ENCODE measurements at regions not wholly inside any gene's neighbourhood (a gene's known extent, or its start where the extent isn't known, plus 50 kb on each side); places are given as distances from the start of the nearest gene placed in this dataset.
"Not testable (repeated sequence)": the region's sequence is repeated elsewhere in the genome, so short reads cannot be mapped to it uniquely, and the experiment has no call there.

DNA sequence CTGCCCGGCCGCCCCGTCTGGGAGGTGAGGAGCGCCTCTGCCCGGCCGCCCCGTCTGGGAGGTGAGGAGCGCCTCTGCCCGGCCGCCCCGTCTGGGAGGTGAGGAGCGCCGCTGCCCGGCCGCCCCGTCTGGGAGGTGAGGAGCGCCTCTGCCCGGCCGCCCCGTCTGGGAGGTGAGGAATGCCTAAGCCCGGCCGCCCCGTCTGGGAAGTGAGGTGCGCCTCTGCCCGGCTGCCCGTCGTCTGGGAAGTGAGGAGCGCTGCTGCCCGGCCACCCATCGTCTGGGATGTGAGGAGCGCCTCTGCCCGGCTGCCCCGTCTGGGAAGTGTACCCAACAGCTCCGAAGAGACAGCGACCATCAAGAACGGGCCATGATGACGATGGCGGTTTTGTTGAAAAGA, 136.6 kb upstream of the PROKR2 start:
- DNase-seq (ENCODE audit: low read depth in 3 of 3): not testable (repeated sequence)

DNA sequence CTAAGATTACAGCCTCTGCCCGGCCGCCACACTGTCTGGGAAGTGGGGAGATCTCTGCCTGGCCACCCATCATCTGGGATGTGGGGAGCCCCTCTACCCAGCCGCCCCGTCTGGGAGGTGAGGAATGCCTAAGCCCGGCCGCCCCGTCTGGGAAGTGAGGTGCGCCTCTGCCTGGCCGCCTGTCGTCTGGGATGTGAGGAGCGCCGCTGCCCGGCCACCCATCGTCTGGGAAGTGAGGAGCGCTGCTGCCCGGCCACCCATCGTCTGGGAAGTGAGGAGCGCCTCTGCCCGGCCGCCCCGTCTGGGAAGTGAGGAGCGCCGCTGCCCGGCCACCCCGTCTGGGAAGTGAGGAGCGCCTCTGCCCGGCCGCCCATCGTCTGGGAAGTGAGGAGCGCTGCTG, 135.9 kb upstream of the PROKR2 start:
- not testable (repeated sequence) for DNase-seq (ENCODE audit: low read depth in 3 of 3)

DNA sequence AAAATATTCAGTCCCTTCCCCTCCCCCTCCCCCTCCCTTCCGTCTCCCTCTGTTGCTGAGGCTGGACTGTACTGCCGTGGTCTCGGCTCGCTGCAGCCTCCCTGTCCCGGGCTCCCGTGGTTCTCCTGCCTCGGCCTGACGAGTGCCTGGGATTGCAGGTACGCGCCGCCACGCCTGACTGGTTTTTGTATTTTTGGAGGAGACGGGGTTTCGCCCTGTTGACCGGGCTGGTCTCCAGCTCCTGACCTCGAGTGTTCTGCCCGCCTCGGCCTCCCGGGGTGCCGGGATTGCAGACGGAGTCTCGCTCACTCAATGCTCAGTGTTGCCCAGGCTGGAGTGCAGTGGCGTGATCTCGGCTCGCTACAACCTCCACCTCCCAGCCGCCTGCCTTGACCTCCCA, 135.5 kb upstream of the PROKR2 start:
- not testable (repeated sequence) for DNase-seq (ENCODE audit: low read depth in 3 of 3)

DNA sequence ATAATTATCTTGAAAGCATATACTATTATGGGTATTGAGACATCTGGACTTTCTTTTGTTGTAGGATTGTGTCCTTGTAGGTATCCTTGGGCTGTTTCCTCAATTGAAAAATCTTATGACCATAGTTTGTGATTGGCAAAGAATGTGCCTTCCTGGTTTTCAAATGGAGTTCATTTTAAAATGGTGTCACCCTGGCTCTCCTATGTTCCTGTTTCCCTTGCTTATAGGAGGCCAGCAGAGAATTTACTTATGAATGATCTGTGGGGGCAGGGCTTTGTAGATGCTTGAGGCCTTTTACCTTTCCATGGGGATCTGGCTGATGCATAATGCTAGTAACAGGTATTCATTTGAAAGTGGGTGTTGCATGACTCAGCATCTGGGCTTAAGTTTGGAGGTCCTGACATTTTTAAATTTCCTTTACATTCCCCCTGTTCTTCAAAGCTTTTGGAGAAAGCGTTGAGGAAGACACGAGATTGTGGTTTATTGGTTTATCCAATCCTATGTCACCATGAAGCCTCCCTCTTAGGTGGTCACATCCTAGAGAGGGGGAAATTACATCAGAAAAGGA, 135.0 kb upstream of the PROKR2 start:
- DNase-seq (ENCODE audit: low read depth in 3 of 3): no peak

DNA sequence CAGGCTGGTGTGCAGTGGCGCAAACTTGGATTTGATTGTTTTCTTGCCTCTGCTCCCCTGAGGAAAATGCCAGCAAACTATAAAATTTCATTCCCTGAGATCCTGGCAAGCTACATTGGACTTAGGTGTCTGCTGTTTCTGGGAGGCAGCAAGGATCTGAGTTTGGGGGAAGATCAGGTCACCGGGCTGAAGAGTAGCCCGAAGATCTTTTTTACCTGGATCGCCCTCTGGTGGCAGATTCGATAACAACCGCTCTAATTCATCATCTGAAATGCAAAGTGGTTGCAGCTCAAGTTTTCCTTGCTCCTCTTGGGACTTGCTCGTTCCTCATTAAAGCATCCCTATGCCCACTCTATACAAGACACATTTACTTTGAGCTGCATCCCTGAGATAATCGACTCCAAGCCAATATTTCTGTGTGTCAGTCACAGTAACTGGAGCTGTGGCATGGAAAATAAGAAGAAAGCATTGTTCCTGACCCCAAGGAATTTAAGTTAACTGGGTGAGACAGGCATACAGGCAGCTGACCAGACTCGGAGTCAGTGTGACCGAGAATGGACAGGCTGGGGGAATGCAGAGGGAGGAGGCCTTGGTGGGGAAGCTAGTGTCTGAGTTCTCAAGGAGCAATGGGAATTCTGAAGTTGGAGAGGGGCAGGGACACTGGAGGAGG, 131.8 kb upstream of the PROKR2 start:
- peak in 2 of 3 experiments; percentile 12 to 14 for DNase-seq (ENCODE audit: low read depth in 3 of 3)

DNA sequence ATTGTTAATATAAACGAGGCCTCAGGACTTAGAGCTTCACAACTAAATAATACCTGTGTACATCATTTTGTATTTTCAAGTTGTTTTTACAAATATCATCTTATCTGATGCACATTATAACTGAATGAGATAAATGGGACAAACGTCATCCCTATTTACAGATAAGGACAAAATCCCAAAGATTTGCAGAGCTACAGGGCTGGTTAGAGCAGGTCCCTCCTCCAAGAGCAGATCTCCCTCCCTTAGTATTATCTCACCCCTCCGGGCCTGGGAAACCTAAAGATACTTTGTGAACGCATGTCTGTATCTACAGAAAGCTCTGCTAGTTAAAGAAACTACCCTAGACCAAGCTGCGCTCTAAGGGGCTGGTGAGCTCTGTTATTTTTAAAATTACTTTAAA, 130.4 kb upstream of the PROKR2 start:
- no peak for DNase-seq (ENCODE audit: low read depth in 3 of 3)

DNA sequence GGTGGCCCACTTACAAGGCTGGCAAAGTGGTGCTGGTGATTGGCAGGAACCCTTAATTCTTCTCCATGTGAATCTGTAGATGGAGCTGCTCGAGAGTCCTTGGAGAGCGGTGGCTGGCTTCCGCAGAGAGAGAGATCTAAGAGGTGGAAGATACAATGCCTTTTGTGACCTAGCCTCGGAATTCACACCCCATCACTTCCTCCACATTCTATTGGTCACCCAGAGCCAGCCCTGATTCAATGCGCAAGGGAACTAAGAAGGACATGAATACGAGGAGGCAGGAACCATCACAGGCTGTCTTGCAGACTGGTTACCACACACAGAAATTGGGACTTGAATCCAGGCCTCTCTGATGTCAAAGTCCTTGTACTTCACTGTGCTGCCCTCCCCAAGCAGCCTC, 128.9 kb upstream of the PROKR2 start:
- no peak for DNase-seq (ENCODE audit: low read depth in 3 of 3)

DNA sequence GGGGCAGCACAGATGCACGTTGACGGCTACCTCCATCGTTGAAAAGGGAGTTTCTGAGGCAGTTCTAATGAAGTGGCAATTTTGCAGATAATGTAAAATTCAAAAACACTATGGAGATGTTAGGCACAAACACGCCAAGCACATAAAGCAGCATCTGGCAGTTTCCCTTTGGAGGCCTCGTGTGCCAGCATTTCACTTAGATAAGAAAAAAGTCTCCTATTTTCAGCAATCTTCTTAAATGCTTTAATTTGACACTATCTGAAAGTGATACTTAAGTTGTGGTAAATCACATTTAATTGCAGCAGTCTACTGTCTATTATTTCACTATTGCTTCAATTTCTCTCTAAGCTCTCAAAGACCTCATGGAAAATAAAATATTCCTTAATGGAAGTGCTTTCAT, 125.3 kb upstream of the PROKR2 start:
- DNase-seq (ENCODE audit: low read depth in 3 of 3): no peak

DNA sequence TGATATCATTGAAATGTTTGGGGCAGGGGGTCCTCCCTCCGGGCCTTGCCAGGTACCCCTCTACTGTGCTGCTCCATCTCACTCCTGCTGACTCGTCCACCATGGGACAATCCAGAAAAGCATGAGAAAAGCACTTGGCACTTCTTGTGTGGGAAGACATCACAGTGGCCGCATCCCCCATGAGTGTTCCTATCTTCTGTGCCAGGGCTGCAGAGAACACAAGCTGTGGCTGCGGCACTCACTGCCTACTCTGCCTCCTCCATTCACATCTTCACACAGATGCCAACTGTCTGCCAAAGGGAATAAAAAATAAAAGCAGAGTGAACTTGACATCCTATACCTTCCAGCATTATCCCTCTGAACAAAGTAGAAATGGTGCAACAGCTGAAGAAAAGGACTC, 117.4 kb upstream of the PROKR2 start:
- no peak for DNase-seq (ENCODE audit: low read depth in 3 of 3)

DNA sequence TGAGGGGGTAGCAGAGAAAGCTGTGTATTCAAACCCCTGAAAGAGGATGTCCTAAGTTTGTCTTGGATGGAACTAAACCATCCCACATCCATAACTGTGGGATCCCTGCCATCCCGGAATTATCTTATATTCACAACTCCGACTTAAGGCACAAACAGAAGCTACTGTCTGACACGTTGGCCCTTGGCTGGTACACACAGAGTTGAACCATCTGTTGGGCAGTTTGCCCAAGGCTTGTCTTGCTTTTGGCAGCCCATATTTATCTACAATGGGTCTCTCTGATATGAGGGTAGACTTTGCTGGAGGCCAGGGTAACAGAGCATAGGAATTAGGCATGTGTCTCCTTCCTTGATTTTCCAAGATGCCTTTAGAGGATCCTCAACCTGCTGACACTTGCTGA, 116.6 kb upstream of the PROKR2 start:
- DNase-seq (ENCODE audit: low read depth in 3 of 3): no peak

DNA sequence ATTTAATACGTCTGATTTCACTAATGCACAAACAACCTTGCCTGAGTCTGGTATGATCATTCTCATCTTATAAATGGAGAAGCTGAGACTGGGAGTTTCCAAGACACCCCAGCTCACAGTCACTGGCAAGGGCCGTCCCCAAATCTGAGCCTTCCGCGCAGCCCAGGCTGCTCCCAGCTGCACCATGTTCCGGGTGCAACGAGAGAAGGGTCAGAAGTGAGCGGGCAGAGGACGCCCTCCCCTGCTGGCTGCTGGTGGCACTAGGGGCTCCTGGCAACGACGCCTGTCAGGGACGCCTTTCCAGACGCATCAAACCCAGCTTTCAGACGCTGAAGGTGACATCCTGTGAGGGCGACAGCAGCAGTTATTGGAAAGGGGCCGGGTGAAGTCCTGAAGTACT, 115.3 kb upstream of the PROKR2 start:
- no peak for DNase-seq (ENCODE audit: low read depth in 3 of 3)

DNA sequence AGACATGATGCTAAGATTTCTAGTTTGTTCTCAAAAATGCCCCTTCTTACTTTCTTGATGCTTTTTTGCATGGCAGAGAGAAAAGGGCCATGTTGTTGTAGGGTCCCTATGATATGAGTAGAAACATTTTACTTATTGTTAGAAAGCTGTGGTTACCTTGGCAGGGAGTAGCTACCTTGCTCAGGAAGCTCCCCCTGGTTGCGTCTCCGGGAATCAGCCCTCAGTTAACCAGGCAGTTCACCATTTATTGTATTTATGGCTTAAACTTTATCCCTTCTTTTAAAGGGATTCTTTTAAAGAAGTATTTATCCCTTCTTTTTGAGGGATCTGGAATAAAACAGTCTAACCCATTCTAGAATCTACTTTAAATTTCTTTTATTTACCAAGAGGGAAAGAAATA, 113.9 kb upstream of the PROKR2 start:
- no peak for DNase-seq (ENCODE audit: low read depth in 3 of 3)

DNA sequence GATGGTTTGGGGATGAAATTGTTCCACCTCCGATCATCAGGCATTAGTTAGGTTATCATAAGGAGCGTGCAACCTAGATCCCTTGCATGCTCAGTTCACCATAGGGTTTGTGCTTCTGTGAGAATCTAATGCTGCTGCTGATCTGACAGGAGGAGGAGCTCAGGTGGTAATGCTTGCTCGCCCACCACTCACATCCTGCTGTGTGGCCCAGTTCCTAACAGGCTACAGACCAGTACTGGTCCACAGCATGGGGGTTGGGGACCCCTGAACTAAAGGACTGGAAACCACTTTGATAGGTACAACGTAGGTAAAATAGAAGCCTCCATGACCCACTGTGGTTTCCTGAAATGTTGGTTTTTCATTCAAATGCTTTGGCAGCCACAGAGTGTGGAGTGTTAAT, 109.3 kb upstream of the PROKR2 start:
- DNase-seq (ENCODE audit: low read depth in 3 of 3): no peak

DNA sequence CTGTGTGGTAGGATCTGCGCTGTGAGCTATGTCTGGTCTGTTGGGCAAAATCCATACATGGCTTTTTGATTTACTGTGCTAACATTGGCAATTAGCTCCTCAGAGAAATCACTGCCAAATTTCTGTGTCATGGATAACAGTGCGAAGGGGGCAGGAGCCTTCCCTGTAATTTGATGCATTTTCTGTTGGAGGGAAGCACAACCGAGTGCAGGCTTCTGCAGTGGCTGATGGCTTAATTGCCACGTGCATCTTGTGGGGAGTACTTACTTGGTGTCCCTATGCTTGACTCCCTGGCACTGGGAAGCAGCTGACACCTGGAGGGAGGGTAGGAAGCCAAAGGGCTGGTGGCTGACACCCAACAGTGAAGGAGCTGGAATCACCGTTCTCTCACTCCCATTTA, 99.3 kb upstream of the PROKR2 start:
- DNase-seq (ENCODE audit: low read depth in 3 of 3): no peak

DNA sequence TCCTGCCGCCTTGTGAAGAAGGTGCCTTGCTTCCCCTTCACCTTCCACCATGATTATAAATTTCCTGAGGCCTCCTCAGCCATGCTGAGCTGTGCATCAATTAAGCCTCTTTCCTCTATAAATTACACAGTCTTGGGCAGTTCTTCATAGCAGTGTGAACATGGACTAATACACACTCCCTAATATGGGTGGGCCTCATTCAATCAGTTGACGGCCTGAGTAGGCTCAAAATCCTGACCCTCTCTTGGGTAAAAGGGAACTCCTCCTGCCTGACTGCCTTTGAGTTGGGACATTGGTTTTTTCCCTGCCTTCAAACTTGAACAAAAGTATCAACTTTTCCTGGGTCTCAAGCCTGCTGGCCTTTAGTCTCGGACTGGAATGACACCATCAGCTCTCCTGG, 96.6 kb upstream of the PROKR2 start:
- DNase-seq (ENCODE audit: low read depth in 3 of 3): no peak

DNA sequence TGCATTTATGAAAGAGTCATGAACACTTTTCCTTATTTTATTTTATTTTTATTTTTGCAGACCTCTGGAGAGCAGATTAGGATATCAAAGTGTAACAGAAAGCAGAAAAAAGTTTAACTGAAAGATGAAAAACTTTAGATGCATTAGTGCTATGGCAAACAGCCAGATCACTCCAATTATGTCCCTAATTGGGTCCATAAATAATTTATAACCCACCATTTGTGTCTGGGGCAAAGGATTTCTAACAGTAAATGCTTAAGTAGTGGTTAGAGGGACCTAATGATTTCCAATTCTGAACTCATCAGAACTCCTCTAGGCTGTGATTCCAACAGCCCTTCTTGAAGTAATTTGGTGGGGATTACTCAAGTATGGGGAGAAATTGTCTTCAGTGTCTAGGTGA, 93.7 kb upstream of the PROKR2 start:
- no peak for DNase-seq (ENCODE audit: low read depth in 3 of 3)

DNA sequence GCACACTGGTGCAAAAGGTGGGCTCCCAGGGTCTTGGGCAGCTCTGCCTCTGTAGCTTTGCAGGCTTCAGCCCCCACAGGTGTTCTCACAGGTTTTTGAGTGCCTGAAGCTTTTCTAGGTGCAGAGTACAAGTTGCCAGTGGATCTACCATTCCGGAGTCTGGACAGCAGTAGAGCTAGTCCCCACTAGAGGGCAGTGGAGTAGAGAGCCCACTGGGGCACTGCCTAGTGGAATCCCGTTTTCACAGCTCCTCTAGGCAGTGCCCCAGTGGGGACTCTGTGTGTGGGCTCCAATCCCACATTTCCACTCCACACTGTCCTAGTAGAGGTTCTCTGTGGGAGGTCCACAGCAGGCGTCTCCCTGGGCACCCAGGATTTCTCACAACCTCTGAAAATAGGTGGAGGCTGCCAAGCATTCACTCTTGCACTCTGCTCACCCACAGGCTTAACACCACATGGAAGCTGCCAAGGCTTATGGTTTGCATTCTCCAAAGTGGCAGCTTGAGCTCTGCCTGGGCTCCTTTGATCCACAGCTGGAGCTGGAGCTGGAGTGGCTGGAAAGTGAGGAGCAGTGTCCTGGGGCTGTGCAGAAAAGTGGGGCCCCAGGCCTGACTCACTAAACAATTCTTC, 86.3 kb upstream of the PROKR2 start:
- DNase-seq (ENCODE audit: low read depth in 3 of 3): no peak

DNA sequence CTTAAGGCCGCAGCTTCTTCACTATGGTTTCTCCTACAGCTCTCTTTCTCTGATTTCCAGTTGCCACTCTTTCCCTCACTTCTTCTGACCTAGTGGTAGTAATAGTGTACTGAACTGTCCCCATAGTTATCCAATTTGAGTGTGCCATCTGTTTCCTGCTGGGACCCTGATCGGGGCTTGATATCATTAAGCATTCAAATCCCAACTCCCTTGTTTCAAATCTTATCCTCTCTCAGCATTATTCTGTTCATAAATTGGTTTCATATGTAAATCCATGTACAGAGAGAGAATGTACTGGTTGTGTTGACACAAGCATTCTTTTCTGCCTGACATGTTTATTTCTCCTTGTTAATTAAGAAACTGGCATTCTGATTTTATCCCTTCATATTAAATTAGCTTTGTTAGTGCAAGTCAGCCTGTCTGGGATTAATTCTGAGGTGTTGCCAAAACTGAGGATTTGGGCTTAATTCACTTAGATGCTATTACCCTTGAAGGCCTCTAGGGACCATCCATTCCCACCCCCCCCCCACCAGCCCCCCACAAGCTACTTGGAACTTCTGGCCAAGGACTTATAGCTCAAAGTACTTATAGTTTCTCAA, 84.6 kb upstream of the PROKR2 start:
- no peak for DNase-seq (ENCODE audit: low read depth in 3 of 3)

DNA sequence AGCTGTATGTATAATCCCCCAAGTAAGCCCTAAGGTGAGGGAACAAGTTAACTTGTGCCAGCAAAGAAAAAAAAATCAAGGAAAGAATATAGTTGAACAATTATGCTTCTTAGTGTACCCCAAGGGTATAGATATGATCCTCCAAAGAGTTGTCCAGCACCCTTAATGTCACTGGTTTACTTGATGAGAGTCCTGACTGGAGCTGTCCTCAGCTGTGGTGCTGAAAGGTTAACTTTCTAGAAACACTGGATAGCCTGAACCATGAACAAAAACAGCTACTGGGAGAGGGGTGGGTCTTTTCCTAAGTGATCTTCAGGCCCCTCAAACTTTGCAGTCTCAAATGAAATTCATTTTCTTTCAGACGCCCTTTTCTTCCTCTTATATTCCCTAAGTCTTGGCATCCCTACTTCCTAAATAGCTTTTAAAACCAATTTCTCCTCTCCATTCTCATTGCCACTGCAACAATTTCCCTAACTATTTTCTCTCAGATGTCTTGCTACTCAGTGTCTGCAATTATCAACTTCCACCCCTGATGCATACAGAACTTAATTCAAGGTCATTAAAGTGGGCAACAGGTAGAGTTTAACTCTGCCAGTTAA, 83.5 kb upstream of the PROKR2 start:
- no peak for DNase-seq (ENCODE audit: low read depth in 3 of 3)

DNA sequence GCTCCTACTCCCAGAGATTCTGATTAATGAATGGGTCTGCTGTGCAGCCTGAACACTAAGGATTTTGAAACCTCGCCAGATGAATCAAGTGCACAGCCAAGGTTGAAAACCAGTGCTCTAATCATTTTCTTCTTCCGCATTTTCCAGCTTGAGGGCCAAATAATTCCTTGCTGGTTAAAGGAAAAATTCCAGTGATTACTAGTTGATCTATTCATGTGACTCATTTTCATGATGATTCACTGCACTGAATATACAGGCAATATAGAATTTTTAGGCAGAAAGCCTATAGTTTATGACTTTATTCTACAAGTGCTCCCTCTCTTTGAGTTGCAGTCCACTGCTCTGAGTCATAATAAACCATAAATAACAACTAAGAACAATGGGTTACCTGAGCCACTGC, 80.6 kb upstream of the PROKR2 start:
- no peak for DNase-seq (ENCODE audit: low read depth in 3 of 3)

DNA sequence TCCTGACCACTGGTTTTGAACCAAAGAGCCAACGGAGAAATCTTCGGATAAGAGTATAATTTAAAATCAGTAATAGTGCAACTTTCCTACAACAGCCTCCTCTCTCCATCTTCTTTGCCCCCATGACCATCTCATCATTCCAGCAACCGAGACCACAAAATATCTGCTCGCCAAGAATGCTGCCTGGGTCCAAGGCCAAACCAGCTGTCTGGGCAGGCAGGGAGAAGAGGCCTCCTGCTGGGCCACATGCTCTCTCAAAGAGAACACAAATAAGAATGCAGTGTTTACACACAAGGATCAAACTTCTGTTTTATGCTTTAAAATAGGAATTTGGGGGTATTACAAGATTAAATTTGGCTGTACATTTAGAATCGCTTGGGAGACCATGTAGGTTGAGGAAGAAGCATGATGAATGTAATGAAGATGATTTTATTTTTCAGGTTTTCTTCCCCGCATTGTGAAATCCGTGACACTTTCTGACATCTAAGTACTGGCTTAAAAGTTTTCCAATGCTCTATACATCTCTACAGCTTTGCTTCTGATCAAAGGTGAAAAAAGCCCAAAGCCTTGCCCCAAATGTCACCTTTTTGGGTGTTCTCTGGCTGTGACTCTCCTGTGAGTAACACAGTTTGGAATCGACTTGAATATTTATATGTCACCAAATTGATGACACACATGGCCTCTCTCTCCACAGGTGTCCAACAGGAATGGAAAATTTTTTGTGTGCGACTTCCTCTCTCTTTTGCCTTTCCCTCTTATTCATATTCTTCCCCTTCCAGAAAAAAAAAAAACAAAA, 79.4 kb upstream of the PROKR2 start:
- DNase-seq (ENCODE audit: low read depth in 3 of 3): no peak
